ENCODE measurements at regions not wholly inside any gene's neighbourhood (a gene's known extent, or its start where the extent isn't known, plus 50 kb on each side); places are given as distances from the start of the nearest gene placed in this dataset.

DNA sequence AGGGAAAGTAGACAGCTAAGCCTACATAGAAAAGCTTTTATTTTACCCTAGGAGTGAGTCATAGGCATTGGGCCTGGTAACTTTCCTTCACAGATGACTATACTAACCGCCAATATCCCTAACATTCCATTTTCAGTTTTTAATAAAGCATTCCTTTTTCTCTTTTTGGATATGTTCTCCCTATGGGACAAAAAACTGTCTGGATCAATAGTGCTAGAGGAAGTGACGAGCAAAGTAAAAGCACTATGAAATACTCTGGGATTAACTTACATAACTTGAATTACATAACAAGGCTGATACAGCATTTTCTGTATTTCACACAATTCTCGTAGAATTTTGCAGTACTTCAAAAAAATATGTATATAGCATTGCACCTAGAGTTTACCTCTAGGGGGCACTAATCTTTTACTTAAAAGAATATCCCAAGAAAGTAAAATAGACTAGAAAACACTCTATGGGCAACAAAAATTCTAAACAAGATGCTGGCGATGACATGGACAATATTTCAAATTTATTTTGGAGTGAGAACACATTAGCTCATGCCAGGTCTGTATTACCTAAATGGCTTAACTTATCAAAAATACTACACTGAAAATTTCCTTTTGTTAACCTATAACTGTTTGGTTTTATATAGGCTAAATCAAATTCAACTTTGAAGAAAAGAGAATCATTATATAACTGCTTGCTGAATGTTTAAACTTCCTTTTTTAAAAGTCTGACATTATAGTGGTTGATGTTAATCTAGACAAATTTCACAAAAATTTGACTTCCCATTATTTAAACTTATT is 66.3 kb upstream of the DST start:
- peak; percentile 36 for DNase-seq

DNA sequence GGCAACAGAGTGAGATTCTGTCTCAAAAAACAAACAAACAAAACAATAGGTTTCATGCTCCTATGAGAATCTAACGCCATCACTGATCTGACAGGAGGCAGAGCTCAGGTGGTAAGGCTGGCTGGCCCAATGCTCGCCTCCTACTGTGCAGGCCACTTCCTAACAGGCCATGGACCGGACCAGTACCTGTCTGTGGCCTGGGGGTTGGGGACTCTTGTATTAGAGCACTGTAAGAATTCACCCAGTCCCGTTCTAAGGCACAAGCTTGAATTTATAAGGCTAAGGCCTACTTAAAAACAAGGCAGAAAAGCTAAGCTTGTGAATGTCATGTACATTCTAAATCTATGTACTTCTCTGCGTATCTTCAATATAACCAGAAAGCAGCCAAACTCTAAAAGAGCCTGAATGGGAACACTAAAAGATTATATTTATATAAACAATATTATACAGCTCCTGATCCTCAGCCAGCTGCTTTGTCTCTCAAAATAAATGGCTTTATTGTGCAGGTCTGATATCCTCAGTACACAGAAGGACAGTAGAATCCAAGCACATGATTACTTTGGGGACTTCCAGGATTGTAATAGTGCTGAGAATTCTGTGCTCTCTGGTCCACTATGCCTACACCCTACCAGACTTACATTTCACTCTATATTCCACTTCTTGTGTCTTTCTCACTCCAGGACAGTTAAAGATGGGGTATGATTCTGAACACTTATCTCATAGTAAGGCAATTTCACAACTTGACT is 64.5 kb upstream of the DST start:
- DNase-seq: no peak

DNA sequence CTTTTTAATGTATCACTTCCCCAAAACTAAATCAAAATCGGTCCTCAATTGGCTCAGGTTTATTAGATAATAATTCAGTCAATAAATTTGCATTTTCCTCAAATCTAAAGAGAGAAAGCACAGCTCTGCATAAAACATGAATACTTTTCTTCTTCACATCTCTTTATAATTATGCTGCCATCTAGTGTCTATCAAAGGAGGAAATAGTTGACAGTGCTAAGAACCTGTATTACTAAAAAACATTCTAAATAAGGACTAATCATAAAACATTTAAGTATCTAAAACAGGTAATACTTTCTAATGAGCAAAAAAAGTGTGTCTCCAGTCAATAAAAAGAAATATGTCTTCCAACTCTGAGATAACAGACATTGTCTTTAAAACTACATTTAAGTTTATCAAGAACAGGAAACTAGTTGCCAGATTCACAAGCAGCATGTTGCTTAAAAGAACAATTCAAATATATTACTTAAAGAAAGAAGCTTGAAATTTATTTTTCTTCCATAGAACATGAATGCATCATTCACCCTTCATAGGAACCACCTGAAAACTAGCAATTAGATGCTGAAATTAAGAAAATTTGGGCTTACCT is 56.5 kb upstream of the DST start:
- peak; percentile 9 for DNase-seq

DNA sequence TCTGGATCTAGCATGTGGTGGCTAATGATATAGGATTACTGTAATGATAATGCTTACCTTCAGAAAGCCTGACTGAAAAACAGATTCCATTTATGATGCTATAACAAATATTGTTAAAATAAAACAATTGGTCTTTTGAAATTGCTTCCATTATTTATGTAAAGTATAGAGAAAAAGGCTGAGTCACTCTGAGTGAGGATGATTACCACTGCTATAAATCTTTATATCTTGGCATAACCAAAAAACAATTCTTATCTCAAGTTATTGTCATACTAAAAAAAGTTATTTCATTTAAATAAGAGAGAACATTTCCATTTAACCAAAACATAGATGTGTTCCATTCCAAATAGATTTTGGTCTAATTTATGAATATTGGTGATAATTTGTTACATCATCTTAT is 53.0 kb upstream of the DST start:
- no peak for DNase-seq

DNA sequence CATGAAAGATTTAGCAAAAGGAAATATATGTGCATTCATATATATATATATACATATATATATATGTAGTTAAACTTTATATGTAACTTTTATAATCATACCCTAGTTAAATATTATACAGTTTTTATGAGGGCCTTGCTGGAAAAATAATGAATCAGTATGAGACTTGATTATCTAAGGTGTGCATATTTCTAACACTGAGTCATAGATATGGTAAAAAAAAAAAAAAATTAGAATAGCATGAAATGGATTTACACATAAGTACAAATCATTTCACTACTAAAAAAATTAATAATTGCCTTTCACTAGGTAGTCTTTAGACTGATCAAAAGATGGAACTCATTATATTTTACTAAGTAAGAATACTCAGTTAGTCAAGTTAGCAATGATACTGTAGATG is 51.3 kb upstream of the DST start:
- DNase-seq: no peak

DNA sequence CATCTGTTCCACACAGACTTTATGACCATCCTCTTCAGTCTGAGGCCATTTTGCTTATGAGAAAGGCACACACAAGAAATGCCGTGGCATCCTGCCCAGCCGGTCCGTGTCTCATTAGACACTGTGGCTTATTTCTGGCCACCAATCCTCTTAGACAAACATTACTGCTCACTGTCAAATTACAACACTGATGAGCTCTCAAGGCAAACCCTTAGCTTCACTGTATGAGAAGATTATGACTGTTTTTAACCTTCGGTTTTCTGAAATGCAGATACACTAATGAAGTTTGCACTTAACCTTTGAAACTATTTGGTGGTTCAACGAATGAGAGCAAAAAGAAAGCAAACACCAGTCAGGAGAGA is 50.5 kb upstream of the DST start:
- no peak for DNase-seq

DNA sequence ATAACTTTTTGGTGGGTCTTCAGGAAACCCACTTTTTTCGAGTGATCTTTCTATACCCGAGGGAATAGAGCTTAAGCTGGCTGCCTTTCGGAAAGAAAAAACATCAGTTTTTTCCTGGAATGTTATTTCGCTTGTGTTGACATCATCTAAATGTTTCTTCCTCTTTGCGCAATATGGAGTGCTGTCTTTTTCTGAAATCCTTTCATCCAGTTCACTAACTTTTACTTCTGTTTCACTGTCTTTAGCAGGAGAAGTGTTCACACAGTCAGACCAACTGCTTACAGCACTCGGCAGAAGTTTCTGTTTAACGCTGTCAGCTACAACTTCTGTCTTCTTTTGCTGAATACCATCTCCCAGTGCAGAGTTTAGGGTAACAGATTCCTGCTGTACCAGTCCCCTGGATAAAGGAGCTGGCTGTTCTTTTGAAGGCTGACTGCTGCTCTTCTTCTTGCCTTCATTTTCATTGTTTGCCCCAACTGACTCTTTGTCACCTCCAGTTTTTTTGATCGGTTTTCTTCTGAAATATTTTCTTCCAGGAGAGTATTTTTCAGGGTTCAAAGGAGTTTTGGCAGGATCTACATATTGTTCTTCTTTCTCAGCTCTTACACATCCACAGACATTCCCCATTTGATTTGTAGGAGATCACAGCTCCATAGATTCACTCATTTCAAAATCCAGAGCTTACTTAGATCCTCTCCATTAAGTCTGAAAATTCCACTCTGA is 50.0 kb upstream of the DST start:
- no peak for DNase-seq

Data from activated CD4-positive, alpha-beta T cell treated with anti-CD3 and anti-CD28 coated beads, Interleukin-10, Interleukin-2, amounts not matched to agents 100 ng/mL and 50 ng/mL, durations not matched to agents 16 hours and 8 hours (primary cell).